ENCODE measurements at regions not wholly inside any gene's neighbourhood (a gene's known extent, or its start where the extent isn't known, plus 50 kb on each side); places are given as distances from the start of the nearest gene placed in this dataset.

DNA sequence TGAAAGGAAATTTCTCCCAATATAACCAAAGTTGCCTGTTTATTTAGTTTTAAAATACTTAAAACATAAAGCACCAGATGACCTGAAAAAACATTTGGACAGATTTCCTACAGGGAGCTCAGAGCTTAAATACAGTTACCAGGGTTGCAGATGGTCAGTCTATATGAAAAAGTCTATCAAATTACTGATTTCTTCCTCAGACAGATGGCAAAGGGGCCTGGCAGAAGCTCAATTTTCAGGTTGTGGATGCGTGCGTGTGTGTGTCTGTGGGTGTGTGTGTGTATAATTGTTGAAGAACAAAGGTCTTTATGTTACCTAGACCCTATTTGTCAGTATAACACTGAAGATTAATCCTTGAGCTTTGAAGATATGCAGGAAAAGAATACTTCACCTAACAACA lies 169.4 kb downstream of the MAD2L1 start:
- TF ChIP-seq, protein P1, sequence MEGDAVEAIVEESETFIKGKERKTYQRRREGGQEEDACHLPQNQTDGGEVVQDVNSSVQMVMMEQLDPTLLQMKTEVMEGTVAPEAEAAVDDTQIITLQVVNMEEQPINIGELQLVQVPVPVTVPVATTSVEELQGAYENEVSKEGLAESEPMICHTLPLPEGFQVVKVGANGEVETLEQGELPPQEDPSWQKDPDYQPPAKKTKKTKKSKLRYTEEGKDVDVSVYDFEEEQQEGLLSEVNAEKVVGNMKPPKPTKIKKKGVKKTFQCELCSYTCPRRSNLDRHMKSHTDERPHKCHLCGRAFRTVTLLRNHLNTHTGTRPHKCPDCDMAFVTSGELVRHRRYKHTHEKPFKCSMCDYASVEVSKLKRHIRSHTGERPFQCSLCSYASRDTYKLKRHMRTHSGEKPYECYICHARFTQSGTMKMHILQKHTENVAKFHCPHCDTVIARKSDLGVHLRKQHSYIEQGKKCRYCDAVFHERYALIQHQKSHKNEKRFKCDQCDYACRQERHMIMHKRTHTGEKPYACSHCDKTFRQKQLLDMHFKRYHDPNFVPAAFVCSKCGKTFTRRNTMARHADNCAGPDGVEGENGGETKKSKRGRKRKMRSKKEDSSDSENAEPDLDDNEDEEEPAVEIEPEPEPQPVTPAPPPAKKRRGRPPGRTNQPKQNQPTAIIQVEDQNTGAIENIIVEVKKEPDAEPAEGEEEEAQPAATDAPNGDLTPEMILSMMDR (conservative IDR thresholded peaks at IDR 0.05; ENCODE audit: low read depth, low read length): no peak
- TF ChIP-seq FOS (IDR thresholded peaks at IDR 0.05; ENCODE audit: low read depth, low read length): no peak
- TF ChIP-seq, protein P2, sequence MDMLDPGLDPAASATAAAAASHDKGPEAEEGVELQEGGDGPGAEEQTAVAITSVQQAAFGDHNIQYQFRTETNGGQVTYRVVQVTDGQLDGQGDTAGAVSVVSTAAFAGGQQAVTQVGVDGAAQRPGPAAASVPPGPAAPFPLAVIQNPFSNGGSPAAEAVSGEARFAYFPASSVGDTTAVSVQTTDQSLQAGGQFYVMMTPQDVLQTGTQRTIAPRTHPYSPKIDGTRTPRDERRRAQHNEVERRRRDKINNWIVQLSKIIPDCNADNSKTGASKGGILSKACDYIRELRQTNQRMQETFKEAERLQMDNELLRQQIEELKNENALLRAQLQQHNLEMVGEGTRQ (IDR thresholded peaks at IDR 0.05; ENCODE audit: low read depth, low read length): no peak
- no peak for TF ChIP-seq POLR2A (IDR thresholded peaks at IDR 0.05; ENCODE audit: low read depth, low read length)
- TF ChIP-seq SMC3 (IDR thresholded peaks at IDR 0.05; ENCODE audit: low read depth, low read length): no peak
- no peak for TF ChIP-seq CEBPB (IDR thresholded peaks at IDR 0.05; ENCODE audit: low read depth, low read length)
- TF ChIP-seq, protein P3, sequence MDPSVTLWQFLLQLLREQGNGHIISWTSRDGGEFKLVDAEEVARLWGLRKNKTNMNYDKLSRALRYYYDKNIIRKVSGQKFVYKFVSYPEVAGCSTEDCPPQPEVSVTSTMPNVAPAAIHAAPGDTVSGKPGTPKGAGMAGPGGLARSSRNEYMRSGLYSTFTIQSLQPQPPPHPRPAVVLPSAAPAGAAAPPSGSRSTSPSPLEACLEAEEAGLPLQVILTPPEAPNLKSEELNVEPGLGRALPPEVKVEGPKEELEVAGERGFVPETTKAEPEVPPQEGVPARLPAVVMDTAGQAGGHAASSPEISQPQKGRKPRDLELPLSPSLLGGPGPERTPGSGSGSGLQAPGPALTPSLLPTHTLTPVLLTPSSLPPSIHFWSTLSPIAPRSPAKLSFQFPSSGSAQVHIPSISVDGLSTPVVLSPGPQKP (IDR thresholded peaks at IDR 0.05; ENCODE audit: borderline replicate concordance, low read depth, low read length): no peak
- no peak for TF ChIP-seq MAFK (IDR thresholded peaks at IDR 0.05; ENCODE audit: low read depth, low read length)
- TF ChIP-seq MXI1 (IDR thresholded peaks at IDR 0.05; ENCODE audit: borderline replicate concordance, low read depth, low read length): no peak
- no peak for TF ChIP-seq RFX5 (IDR thresholded peaks at IDR 0.05; ENCODE audit: low read depth, low read length)
